GM12892 (cell line): ENCODE measurements at regions not wholly inside any gene's neighbourhood (a gene's known extent, or its start where the extent isn't known, plus 50 kb on each side); places are given as distances from the start of the nearest gene placed in this dataset.

ENCODE experiments used
- POLR2A ChIP-seq: IDR thresholded peaks from 2 replicates; pipeline ENCODE4 v1.6.1; 2011; ENCODE audit warnings: low read depth, low read length, control low read depth
- POLR2AphosphoS5 ChIP-seq: IDR thresholded peaks from 2 replicates; pipeline ENCODE4 v1.6.1; 2011; ENCODE audit warnings: low read depth, low read length, control low read depth
- TAF1 ChIP-seq: IDR thresholded peaks from 2 replicates; pipeline ENCODE4 v1.6.1; 2011; ENCODE audit warnings: low read depth, mild to moderate bottlenecking, control low read depth, low read length, borderline replicate concordance

- TF ChIP-seq POLR2A (no peak), POLR2AphosphoS5 (no peak), TAF1 (no peak)
Observed at GRCh38 chr22:49568751-49569285, 258.9 kb downstream of the BRD1 start.
